ENCODE measurements at regions not wholly inside any gene's neighbourhood (a gene's known extent, or its start where the extent isn't known, plus 50 kb on each side); places are given as distances from the start of the nearest gene placed in this dataset.

DNA sequence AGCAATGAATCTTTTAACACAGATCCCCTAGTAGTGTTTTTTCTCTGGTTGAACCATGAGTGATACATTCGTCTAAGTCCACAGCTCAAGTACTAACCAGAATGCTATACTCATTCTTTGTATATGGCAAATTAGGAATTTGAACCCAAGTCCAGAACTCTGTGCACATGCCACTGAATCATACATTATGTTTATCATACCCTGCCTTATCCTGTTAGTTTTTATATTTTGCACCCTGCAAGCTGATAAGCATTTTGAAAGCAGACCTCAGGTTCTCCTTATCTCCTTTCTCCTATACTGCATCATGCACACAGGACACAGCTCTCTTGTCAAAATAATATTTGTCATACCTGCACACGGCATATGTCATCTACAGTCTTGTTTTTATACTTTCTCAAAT is 54.6 kb upstream of the ELL2 start:
- DNase-seq, result no peak

DNA sequence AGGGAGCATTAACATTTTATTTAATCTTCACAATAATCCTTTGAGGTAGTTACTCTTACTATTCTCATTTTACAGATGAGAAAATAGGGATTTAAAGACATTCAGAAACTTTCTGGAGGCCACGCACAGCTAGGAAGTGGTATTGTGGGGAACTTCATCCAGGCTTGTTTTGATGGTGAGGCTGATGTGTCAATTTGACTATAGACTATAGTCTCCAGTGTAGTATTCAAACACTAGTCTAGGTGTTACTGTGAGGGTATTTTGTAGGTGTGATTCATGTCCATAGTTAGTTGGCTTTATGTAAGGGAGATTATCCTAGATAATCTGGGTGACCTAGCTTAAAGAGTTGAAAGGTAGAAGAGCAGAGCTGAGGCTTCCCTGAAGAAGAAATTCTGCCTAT is 54.1 kb upstream of the ELL2 start:
- DNase-seq, result no peak

DNA sequence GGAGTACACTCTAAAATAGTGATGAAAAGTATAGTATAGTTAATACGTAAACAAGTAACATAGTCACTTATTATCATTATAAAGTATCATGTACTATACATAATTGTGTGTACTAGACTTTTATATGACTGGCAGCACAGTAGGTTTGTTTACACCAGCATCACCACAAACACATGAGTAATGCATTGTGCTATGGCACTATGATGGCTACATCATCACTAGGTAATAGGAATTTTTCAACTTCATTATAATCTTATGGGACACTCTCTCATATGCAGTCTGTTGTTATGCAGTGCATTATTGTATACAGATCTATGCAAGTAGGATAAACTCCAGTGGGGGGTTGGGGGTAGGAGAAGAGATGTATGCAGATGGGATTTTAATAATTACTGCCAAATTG is 52.7 kb upstream of the ELL2 start:
- DNase-seq, result no peak

GRCh38 chr5:96013254-96013653 is 51.6 kb upstream of the ELL2 start:
- DNase-seq, result no peak

- no peak for DNase-seq
Observed at GRCh38 chr5:96012399-96012798, 50.7 kb upstream of the ELL2 start.
